HG03354 (cell line): ENCODE measurements at regions not wholly inside any gene's neighbourhood (a gene's known extent, or its start where the extent isn't known, plus 50 kb on each side); places are given as distances from the start of the nearest gene placed in this dataset.

ENCODE experiments used
- ATAC-seq: cut with Tn5 transposase; IDR thresholded peaks from one replicate; pipeline ENCODE4 v1.9.1; 2021; ENCODE audit warnings: mild to moderate bottlenecking; ENCODE audit not compliant: unreplicated experiment, poor library complexity, severe bottlenecking

DNA sequence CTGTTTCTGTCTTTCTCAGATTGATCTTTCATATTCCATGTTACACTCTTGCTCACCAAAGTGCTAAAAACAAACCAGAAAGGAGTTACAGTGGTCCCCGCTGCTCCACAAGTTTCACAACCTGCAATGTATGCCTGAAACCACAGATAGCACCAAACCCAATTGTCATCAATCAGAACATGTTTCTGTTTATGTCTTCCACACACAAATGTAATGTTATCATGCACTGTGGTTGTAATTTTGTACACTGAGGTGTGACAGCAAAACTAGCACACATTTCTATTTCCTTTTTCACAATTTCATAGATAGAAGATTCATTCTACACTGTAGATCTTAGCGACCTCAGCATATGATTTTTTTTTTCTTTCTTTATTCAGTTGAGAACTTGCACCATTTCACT lies 1045.9 kb upstream of the RAG2 start:
- no peak for ATAC-seq

DNA sequence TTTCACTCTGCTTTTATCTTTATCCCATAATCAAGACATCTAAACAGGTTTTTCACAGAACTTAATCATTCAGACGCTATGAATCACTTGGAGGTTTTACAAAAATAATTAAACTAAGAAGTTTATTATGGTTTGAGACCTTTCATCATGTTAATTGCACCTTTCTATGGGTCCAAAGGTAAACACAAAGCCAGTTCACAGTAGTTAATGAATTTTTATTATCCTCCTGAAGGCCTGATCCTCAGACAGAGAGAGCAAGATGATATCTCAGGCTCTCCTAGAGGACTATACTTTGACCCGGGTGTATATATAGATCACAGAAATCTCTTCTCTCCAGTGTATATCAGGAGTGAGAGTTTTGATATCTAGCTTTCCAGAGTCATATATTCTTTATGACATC lies 1044.3 kb upstream of the RAG2 start:
- ATAC-seq: no peak

DNA sequence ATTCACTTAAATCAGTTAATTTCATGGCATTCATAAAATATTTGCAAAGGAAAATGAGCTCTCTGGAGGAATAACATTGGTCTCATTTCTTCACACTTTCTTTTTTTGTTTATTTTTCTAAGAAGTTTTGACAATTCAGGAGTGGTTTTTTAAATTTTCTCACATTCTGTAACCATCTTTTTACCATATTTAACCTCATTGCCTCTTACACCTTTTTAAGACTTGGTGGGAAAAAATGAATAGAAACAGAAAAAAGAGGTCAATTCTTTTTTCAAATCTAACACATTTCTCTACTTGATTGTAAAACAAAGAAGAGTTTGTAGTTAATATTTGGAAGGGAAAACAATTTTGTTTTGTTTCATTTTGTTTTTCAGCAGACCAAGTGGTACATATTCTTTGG lies 1034.7 kb upstream of the RAG2 start:
- no peak for ATAC-seq

DNA sequence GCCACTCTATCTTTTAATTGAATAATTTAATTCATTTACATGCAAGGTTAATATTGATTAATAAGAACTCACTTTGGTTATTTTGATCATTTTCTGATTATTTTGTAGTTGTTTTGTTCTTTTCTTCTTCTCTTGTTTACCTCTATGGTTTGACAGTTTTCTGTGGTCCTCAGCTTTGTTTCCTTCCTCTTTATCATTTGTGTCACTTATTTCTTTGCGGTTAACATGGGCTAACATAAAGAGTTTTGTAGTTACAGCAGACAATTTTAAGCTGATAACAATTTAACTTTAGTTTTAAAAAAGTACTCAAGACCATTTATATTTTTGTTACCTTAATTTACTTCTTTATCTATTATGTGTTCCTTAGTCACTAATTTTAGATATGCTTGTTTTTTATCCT lies 1032.8 kb upstream of the RAG2 start:
- no peak for ATAC-seq

DNA sequence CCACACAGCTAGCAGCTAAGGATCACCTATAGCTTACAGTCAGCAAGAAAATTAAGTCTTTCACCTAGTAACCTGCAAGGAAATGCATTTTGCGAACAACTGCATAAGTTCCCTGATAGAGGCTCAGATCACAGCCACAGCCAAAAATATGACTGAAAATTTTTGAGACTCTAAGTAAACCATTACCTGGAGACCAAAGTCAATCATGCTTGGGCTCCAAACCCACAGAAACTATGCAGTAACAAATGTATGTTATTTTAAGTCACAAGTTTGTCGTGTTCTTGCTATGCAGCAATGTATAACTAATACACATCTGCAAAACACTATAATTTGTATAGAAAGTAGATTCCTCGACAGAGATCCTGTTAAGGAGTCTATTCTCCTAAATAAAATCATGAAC lies 1025.7 kb upstream of the RAG2 start:
- no peak for ATAC-seq

DNA sequence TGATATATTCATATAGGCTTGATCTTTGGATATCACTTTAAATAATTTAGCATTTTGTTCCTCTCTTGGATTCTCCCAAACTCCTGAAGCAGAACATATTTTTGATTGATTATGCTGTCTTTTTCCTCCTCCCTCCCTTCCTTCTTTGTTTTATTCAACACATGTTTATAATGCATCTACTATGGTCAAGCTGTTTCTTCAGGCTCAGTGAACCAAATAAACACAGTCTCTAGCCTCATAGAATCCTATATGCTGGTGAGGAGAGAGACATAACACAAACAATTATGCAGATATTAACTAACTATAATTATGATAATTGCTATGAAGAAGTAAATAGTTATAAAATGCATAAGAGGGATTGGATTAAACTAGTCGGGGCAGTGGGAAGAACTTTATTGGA lies 1023.6 kb upstream of the RAG2 start:
- ATAC-seq: no peak

DNA sequence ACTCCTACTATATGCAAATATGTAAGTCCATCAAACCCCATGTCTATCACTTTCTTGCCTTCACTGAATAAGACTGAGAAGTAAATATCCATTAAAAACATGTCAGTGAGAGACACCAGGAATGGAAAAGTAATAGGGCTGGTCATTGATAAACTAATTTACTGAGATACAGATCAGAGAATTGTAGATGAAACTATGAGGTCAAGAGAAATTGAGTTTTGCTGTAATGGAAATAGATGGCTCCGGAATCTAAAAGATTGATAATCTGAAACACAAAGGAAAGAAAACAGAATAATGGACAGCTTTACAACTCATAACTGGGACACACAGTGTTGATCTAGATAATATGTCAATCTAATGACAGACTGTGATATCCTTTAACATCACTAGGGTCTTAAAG lies 1018.3 kb upstream of the RAG2 start:
- ATAC-seq: no peak

DNA sequence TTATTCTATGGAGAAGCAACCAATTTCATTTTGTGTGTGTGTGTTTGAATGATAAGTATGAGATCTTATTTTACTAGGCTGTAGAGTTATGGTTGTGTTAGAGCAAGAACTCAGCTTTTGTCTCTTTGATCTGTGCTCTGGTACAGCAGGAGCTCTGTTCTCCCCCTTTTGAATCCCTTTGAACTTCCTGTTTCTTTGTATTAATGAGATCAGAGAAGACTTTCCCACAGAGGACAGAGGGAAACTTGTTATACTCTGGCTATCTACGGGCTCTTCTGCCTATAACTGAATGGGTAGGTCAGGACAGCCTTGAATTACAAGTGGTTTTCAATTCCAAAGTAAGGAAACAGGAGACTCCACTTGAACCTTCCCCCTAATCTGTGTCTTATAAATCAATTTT lies 1015.0 kb upstream of the RAG2 start:
- no peak for ATAC-seq

DNA sequence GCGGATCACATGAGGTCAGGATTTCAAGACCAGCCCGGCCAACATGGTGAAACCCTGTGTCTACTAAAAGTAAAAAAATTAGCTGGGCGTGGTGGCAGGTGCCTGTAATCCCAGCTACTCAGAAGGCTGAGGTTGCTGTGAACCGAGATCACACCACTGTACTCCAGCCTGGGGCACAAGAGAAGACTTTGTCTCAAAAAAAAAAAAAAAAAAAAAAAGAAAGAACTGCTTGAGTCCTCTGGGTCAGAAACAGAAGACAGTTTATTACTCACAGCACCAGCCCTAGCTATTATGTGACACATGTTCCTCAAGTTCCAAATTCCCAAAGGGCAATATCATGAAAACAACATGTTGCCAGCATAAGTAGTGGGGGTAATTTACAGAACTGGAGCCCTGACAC lies 1014.1 kb upstream of the RAG2 start:
- no peak for ATAC-seq

DNA sequence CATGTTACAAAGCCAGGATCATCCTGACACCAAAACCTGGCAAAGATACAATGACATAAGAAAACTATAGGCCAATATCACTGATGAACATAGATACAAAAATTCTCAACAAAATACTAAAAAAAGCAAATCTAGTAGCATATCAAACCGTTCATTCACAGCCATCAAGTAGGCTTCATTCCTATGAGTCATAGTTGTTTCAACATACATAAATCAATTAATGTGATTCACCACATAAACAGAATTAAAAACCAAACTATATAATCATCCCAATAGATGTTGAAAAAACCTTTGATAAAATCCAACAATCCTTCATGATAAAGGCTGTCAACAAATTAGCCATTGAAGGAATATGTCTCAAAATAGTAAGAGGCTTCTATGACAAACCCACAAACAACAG lies 1007.2 kb upstream of the RAG2 start:
- ATAC-seq: no peak

DNA sequence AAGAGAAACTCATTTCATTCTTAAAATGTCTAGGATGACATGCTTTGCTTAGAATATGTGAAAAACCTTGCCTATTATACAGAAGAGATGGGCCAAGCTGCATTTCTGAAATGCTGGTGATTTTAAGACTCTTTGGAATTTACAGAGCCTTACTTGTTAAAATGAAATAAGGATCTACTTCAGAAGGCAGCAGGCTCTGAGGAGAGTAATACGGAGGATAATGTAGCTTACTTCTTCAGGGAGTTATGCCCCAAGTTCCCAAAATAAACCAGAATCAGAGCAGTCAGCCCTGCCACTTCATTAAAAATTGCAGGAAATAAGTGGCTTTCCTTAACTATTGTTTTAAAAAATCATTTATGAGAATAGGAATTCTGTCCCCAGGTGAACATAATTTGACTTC lies 1000.3 kb upstream of the RAG2 start:
- ATAC-seq: no peak

DNA sequence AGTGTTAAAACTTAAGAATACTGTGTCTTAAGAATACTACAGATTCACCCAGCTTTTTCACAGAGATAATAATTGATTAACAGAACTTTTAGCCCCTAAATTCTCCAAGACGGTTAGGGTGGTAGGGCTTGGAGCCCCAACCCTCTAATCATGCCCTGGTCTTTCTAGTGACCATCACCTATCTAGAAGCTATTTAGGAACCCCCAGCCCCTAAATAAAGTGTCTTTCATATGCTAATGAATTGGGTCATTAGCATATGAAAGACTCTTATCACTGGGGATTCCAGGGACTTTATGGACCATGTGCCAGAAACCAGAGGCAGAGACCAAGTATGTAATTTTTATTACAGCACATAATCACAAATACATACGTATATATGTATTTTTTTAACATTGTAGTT lies 999.7 kb upstream of the RAG2 start:
- no peak for ATAC-seq

DNA sequence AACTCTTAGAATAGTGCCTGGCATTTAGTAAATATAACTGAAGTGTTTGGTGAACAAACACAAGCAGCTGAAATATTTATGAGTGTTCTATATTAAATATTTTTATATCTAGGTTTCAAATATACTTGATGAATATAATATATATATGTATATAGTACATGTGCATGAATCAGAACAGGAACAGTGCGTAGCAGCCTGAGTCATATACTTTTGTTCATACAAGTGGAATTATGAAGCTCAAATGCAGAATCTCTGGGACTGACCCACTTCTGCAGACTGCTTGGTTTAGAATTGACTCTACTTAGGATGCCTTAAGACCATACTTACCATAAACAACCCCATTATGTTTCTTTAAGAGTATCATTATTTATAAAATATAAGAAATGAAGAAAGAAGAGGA lies 997.8 kb upstream of the RAG2 start:
- ATAC-seq: no peak

DNA sequence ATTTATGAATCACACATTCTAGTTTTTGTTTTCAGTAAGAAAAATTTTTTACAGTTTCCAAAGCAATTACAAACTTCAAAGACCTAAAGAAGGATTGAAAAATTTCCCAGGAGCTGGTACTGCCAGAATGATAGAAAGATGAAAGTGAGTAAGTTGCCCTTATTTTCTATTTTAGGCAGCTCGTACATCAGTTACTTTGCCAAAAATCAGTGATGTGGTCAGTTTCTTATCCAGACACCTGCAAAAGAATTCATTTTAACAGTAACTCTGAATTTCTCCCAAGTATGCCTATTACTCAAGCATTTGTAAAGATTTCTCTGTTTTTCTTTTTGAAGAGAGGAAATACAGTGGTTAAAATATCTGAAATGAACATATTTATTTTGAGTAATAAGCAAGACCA lies 976.3 kb upstream of the RAG2 start:
- no peak for ATAC-seq

DNA sequence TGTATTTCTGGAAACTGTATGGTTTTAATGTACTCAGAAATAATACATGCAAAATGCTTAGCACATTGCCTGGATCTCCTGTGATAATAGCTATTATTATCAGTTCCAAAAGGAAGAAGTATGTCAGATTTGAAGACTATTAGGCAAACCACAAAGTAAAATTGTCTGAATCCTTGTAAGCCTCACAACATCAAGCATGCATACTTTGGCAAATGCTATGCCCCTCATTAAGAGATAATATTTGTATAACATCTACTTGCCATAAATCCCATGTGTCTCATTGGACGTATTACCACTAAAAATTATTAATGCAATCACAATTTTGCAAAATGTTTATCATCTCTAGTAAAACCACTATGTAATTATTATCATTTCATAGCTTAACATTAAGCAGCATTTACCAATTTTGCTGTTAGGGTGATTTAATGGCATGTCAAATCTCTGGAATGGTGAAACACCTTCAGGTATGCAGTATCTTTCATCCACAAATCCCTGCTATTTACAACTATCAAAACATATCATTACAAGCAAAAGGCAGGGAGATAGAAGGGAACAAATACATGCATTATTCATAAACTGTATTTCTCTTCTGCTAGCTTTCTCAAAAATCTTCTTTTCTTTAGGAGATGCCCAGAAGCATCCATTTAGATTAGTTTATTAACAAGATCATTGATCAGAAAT lies 974.6 kb upstream of the RAG2 start:
- ATAC-seq: no peak

DNA sequence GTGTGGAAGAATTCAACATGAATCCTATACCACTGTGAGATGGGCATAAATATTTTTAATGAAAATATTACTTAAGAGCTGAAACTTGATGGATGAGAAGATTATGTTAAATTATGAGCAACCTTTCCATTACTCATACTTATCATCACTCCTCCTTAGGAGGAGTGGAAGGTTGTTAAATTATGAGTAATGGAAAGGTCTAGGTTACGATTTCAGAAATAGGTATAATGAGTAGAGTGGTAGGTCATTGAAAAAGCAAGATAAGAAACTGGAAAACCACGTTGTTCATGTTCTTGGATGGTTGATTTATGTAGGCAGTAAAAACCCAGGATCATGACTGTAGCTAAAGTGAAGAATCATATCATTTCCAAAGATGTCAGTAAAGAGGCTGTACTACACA lies 973.2 kb upstream of the RAG2 start:
- ATAC-seq: no peak

DNA sequence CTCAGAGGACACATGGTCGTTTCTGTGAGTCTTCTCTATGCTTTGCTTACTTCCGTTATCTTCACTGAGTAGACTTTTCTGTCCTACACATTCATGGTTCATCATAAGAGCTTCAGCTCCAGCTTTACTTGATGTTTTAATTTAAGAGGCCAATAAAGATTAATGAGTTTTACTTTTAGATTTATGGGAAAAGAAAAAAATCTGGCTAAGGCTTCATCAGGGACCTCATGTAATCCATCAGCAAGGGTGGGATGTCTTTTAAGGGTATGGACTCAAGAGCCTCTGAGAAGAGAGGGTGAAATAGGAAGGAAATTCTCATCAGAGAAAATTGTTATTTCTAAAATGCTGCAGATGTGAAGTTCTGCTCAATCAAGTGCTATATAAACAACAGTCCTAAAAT lies 963.0 kb upstream of the RAG2 start:
- ATAC-seq: no peak

DNA sequence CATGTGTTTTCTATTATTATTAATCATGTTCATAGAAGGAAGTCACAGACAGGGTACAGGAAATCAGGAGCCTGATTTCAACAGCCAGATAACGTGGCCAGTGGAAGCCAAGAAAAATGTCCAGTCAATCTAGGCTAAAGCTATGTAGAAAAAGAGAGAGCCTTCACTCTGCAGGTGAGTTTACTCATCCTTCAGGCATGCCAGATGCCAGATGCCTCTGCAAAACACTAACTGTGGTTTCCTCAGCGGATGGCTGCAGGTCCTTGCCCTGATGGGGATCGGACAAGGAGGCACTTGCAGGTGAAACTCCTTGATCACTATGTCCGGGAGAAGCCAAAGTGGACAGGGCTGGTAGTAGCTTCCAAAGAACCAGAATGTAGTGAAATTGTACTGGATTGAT lies 962.3 kb upstream of the RAG2 start:
- ATAC-seq: no peak

DNA sequence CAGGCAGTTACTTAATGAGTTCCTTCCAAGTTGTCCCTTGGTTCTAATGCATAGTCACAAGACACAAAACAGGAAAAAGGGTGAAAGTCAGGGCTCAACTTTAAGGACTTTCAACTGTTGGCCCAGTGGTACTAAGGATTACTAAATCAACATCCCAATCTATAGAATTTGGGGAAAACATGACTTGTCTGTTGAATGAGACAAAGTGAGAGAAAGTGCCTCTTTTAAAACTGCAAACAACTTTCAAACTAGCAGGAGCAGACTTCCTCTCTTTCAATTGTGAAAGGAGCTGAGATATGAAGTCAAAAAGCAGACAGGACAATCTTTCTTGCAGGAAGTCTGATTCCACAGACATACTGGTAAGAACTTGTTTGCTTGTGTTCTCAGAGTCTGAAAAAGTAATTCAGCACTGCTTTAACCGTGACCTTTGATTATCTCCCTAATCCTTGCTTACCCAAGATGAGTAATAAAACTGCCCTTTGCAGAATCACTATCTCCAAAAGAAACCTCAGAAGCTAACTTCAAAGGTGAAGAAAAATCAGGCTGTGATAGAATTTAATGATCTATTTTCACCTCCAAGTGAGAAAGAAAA lies 960.7 kb upstream of the RAG2 start:
- ATAC-seq: no peak

DNA sequence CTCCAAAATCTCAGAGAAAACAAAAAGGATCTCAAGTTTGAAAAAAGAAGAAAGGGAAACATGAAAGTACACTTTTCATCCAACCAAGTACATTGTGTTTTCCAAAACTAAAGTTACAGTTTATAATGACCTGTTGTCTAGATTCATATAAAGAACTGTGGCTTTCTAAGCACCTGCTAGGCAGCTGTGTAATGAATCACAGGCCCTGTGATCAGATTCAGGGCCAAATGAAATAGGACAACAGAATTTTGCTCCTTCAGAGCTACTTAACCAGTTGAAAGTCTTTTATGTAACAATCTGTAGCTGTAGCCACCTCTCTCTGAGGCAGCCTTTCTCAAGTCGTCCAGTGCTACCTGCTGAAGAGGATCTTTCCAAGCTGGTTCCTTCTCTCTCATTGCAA lies 960.0 kb upstream of the RAG2 start:
- ATAC-seq: no peak

DNA sequence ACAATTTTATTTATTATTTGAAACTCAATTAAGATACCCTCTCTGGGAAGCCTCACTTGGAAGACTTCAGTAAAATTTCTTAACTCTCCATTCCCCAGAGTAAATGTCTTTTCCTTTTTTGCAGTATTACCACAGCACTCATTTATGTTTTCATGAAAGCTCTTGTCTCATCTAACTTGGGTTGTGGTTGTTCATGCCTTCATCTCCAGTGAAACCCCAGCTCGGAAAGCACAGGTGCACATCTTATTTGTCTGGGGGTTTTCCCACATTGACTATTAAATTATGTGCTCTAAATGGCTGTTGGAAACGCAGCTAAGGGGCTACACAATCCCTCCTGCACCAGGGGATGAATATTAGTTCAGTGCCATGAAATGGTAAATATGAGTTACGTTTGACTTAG lies 954.2 kb upstream of the RAG2 start:
- ATAC-seq: no peak

DNA sequence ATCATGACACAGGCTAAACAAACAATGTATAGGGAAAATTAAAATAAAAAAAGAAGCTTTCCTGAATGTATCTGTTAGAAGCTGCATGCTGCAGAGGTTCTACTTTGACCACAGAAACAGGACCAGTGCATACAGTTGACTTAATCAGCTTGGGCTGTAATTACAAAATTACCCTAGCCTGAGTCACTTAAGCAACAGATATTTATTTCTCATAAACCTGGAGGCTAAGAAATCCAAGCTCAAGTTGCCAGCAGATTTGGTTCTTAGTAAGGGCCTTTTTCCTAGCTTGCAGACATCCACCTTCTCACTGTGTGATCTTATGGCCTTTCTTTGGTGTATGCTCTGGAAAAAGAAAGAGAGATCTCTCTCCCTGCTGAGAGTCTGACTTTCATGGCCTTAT lies 946.5 kb upstream of the RAG2 start:
- no peak for ATAC-seq
